OCI-LY7 (cell line): ENCODE measurements at regions not wholly inside any gene's neighbourhood (a gene's known extent, or its start where the extent isn't known, plus 50 kb on each side); places are given as distances from the start of the nearest gene placed in this dataset.

Experiments used
- BruUV-seq: library from RNA; stranded (reverse); fragments of 400-500 nt; replicated peaks from 2 replicates; lab custom pipeline; 2021; lab: Mats Ljungman, UMichigan
- CTCF ChIA-PET: fragments of 300-600 bp; sonication (Branson Sonifier 250); formaldehyde crosslinking; loops from one replicate; lab custom pipeline; 2022; ENCODE audit warnings: antibody characterized with exemption; ENCODE audit not compliant: unreplicated experiment; lab: Charles Lee
- POLR2A ChIA-PET: fragments of 300-600 bp; sonication (Branson Sonifier 250); formaldehyde crosslinking; loops from one replicate; lab custom pipeline; 2022; ENCODE audit warnings: antibody characterized with exemption; lab: Charles Lee
- DNase-seq: peaks from one replicate; pipeline ENCODE4 v3.0.0-alpha.2; 2015; ENCODE audit warnings: low spot score
- H2AFZ ChIP-seq: fragments of 200-600 bp; sonication (generic), shearing (Covaris generic); 2 replicates; pipeline ENCODE4 v1.6.1; 2014; ENCODE audit warnings: mild to moderate bottlenecking, antibody characterized with exemption, low read length, moderate library complexity
- H3K27ac ChIP-seq: fragments of 200-600 bp; sonication (generic); 2 replicates; pipeline ENCODE4 v1.5.1; 2014; ENCODE audit warnings: mixed run types, low read depth, mild to moderate bottlenecking, moderate library complexity, low read length, inconsistent platforms; ENCODE audit not compliant: poor library complexity, severe bottlenecking
- H3K36me3 ChIP-seq: fragments of 200-600 bp; sonication (generic); 2 replicates; pipeline ENCODE4 v1.6.1; 2014; ENCODE audit warnings: mild to moderate bottlenecking, antibody characterized with exemption, low read length, moderate library complexity, mixed read lengths; ENCODE audit not compliant: insufficient read depth
- H3K4me1 ChIP-seq: fragments of 200-600 bp; sonication (generic); 2 replicates; pipeline ENCODE4 v1.5.1; 2014; ENCODE audit warnings: mild to moderate bottlenecking, low read length; ENCODE audit not compliant: insufficient read depth, poor library complexity, severe bottlenecking
- H3K4me2 ChIP-seq: fragments of 200-600 bp; sonication (generic); 2 replicates; pipeline ENCODE4 v1.6.1; 2014; ENCODE audit warnings: mild to moderate bottlenecking, low read length
- H3K4me3 ChIP-seq: fragments of 200-600 bp; sonication (generic); 2 replicates; pipeline ENCODE4 v1.5.1; 2014; ENCODE audit warnings: mild to moderate bottlenecking, low read depth, low read length; ENCODE audit not compliant: poor library complexity, severe bottlenecking
- H3K79me2 ChIP-seq: fragments of 200-600 bp; sonication (generic); 2 replicates; pipeline ENCODE4 v1.6.1; 2016; ENCODE audit warnings: low read depth, mild to moderate bottlenecking, low read length, moderate library complexity, mixed read lengths; ENCODE audit not compliant: insufficient read depth
- H3K9me2 ChIP-seq: fragments of 200-600 bp; sonication (generic); 2 replicates; pipeline ENCODE4 v1.6.1; 2016; ENCODE audit warnings: mild to moderate bottlenecking, low read length, mixed read lengths; ENCODE audit not compliant: insufficient read depth
- H3K9me3 ChIP-seq: fragments of 200-600 bp; sonication (generic); 2 replicates; pipeline ENCODE4 v1.6.1; 2014; ENCODE audit warnings: mild to moderate bottlenecking, mixed run types, low read length, mixed read lengths
- H4K20me1 ChIP-seq: fragments of 200-600 bp; sonication (generic); 2 replicates; pipeline ENCODE4 v1.6.1; 2014; ENCODE audit warnings: mild to moderate bottlenecking, antibody characterized with exemption, low read length, moderate library complexity, mixed read lengths; ENCODE audit not compliant: insufficient read depth
- CTCF ChIP-seq: fragments of 200-600 bp; sonication (generic); conservative IDR thresholded peaks from 2 replicates; pipeline ENCODE4 v1.5.1; 2014; ENCODE audit warnings: mild to moderate bottlenecking, antibody characterized with exemption, low read length, moderate library complexity, mixed read lengths
- EZH2phosphoT487 ChIP-seq: fragments of 200-600 bp; sonication (generic); IDR thresholded peaks from 2 replicates; pipeline ENCODE4 v1.6.1; 2018; ENCODE audit warnings: low read depth, borderline replicate concordance, mild to moderate bottlenecking, mixed run types, antibody characterized with exemption, low read length, moderate library complexity, mixed read lengths
- intact Hi-C: fragments of 100-400 bp; cut with micrococcal nuclease; formaldehyde crosslinking; loops from one replicate; pipeline ENCODE4 v1.10.0; 2022; ENCODE audit not compliant: unreplicated experiment

- Histone ChIP-seq H3K79me2 (no peaks in the 10 kb centered on the region), H3K27ac (no peak overlapping the region), H3K9me3 (no peaks in the 10 kb centered on the region), H3K4me3 (no peak overlapping the region), H2AFZ (no peak overlapping the region), H4K20me1 (no peaks in the 10 kb centered on the region), H3K4me1 (no peaks in the 10 kb centered on the region), H3K36me3 (no peaks in the 10 kb centered on the region), H3K4me2 (no peak overlapping the region), H3K9me2 (no peaks in the 10 kb centered on the region)
- intact Hi-C loops, result loop anchor here (10.0 kb wide), 1 partner anchor 175 kb away; no protein-coding TSS in a partner anchor
- POLR2A ChIA-PET, result no interaction called here
- BruUV-seq, result no TSS peak
- CTCF ChIA-PET, result no interaction called here
- no peak for DNase-seq
- no peak for TF ChIP-seq EZH2phosphoT487
- no peak for TF ChIP-seq CTCF
Measured at GRCh38 chr1:157189986-157190982, 52.1 kb upstream of the ETV3 start.

DNA sequence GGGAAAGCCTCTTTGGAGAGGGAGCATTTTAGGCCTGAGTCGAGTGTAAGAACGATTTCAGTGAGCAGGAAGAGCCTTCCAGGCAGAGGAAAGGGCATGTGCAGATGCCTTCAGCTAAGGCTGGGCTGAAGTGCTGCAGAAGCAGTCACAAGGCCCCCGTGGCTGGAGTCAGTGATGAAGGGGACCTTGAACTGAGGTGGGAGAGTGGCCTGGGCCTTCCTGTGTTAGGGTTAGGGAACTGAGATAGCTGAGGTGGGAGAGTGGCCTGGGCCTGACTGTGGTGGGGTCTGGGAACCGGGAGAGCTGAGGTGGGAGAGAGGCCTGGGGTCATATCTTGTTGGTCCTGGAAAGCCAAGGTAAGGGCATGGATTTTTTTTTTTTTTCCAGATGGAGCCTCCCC is 50.9 kb upstream of the ETV3 start:
- POLR2A ChIA-PET, result no interaction called here
- no TSS peak for BruUV-seq

More for the DNA sequence above, 50.9 kb upstream of the ETV3 start:
- TF ChIP-seq EZH2phosphoT487 (no peak), CTCF (no peak)
- H4K20me1 ChIP-seq, result no peaks in the 10 kb centered on the region
- DNase-seq, result no peak
- H3K36me3 ChIP-seq, result no peaks in the 10 kb centered on the region
- no peaks in the 10 kb centered on the region for H3K79me2 ChIP-seq
- H3K27ac ChIP-seq, result no peak overlapping the region
- H3K9me2 ChIP-seq, result no peaks in the 10 kb centered on the region
- no peak overlapping the region for H3K4me2 ChIP-seq
- no peak overlapping the region for H2AFZ ChIP-seq
- CTCF ChIA-PET, result no interaction called here
- no peak overlapping the region for H3K4me3 ChIP-seq
- no peaks in the 10 kb centered on the region for H3K9me3 ChIP-seq
- intact Hi-C loops, result no loop called here
- H3K4me1 ChIP-seq, result no peaks in the 10 kb centered on the region
